ENCODE measurements at regions not wholly inside any gene's neighbourhood (a gene's known extent, or its start where the extent isn't known, plus 50 kb on each side); places are given as distances from the start of the nearest gene placed in this dataset.
"Not testable (repeated sequence)": the region's sequence is repeated elsewhere in the genome, so short reads cannot be mapped to it uniquely, and the experiment has no call there.

GRCh38 chr6:121694801-121695251 lies 259.4 kb downstream of the GJA1 start:
- ChIA-PET CTCF (no interaction called here), POLR2A (ENCODE audit: low non-redundant PET) (no interaction called here)
- no peak for TF ChIP-seq CTCF (conservative IDR thresholded peaks at IDR 0.05; ENCODE audit: low read depth)
- DNase-seq (ENCODE audit: low spot score): no peak
- no peak overlapping the region for H3K27ac ChIP-seq

GRCh38 chr6:121695329-121695728 lies 259.9 kb downstream of the GJA1 start:
- DNase-seq (ENCODE audit: low spot score): no peak
- H3K27ac ChIP-seq: no peak overlapping the region
- POLR2A ChIA-PET (ENCODE audit: low non-redundant PET): no interaction called here
- CTCF ChIA-PET: no interaction called here
- no peak for TF ChIP-seq CTCF (conservative IDR thresholded peaks at IDR 0.05; ENCODE audit: low read depth)

GRCh38 chr6:121697921-121698320 lies 262.5 kb downstream of the GJA1 start:
- no peak overlapping the region for H3K27ac ChIP-seq
- no peak for TF ChIP-seq CTCF (conservative IDR thresholded peaks at IDR 0.05; ENCODE audit: low read depth)
- CTCF ChIA-PET: no interaction called here
- DNase-seq (ENCODE audit: low spot score): no peak
- POLR2A ChIA-PET (ENCODE audit: low non-redundant PET): no interaction called here

GRCh38 chr6:121698617-121699016 lies 263.2 kb downstream of the GJA1 start:
- no peak overlapping the region for H3K27ac ChIP-seq
- no peak for DNase-seq (ENCODE audit: low spot score)
- no peak for TF ChIP-seq CTCF (conservative IDR thresholded peaks at IDR 0.05; ENCODE audit: low read depth)
- CTCF ChIA-PET: no interaction called here
- POLR2A ChIA-PET (ENCODE audit: low non-redundant PET): no interaction called here

GRCh38 chr6:121703129-121703528 lies 267.7 kb downstream of the GJA1 start:
- CTCF ChIA-PET; POLR2A ChIA-PET (ENCODE audit: low non-redundant PET); DNase-seq (ENCODE audit: low spot score); H3K27ac ChIP-seq: not testable (repeated sequence)

- CTCF ChIA-PET: interaction anchor here (0.6 to 0.7 kb wide), 2 partner anchors 22 to 36 kb away, joined by 3 to 4 read pairs; no protein-coding TSS in a partner anchor
- POLR2A ChIA-PET (ENCODE audit: low non-redundant PET): no interaction called here
- no peak for TF ChIP-seq CTCF (conservative IDR thresholded peaks at IDR 0.05; ENCODE audit: low read depth)
- DNase-seq (ENCODE audit: low spot score): no peak
- no peak overlapping the region for H3K27ac ChIP-seq
Measured at GRCh38 chr6:121711472-121711871, 276.0 kb downstream of the GJA1 start.

- no peak for DNase-seq (ENCODE audit: low spot score)
- POLR2A ChIA-PET (ENCODE audit: low non-redundant PET): no interaction called here
- CTCF ChIA-PET: no interaction called here
- no peak overlapping the region for H3K27ac ChIP-seq
- TF ChIP-seq CTCF (conservative IDR thresholded peaks at IDR 0.05; ENCODE audit: low read depth): no peak
Measured at GRCh38 chr6:121717686-121718085, 282.2 kb downstream of the GJA1 start.

- POLR2A ChIA-PET (ENCODE audit: low non-redundant PET); DNase-seq (ENCODE audit: low spot score); CTCF ChIA-PET; H3K27ac ChIP-seq: not testable (repeated sequence)
Measured at GRCh38 chr6:121720867-121721266, 285.4 kb downstream of the GJA1 start.

Measured in RWPE1 (cell line).